WTC11 (cell line): ENCODE measurements at regions not wholly inside any gene's neighbourhood (a gene's known extent, or its start where the extent isn't known, plus 50 kb on each side); places are given as distances from the start of the nearest gene placed in this dataset.

Experiments
- ATAC-seq: fragments of 200-7000 bp; cut with Tn5 transposase; 2 replicates; pipeline ENCODE4 v1.10.0; 2021; ENCODE audit warnings: mild to moderate bottlenecking, moderate library complexity
- CTCF ChIA-PET: fragments of 300-600 bp; sonication (Branson Sonifier 250); formaldehyde crosslinking; loops from one replicate; lab custom pipeline; 2021; ENCODE audit warnings: antibody characterized with exemption; lab: Charles Lee
- POLR2A ChIA-PET: fragments of 350-600 bp; sonication (Branson Sonifier 250); formaldehyde crosslinking; loops from one replicate; lab custom pipeline; 2021; ENCODE audit warnings: antibody characterized with exemption; lab: Charles Lee
- DNase-seq: peaks from one replicate; pipeline ENCODE4 v3.0.0; 2021; ENCODE audit warnings: low spot score
- H3K27ac Mint-ChIP-seq: 2 replicates; pipeline ENCODE4 v1.8.0; 2021; ENCODE audit warnings: mixed read lengths
- H3K27me3 Mint-ChIP-seq: 2 replicates; pipeline ENCODE4 v1.8.0; 2021; ENCODE audit warnings: low read depth, mild to moderate bottlenecking, moderate library complexity, mixed read lengths
- H3K36me3 Mint-ChIP-seq: 2 replicates; pipeline ENCODE4 v1.8.0; 2021; ENCODE audit warnings: mixed read lengths
- H3K4me1 Mint-ChIP-seq: 2 replicates; pipeline ENCODE4 v1.8.0; 2022; ENCODE audit warnings: mixed read lengths
- H3K4me3 Mint-ChIP-seq: 2 replicates; pipeline ENCODE4 v1.8.0; 2021; ENCODE audit warnings: mild to moderate bottlenecking, moderate library complexity, mixed read lengths
- H3K9me3 Mint-ChIP-seq: 2 replicates; pipeline ENCODE4 v1.8.0; 2021; ENCODE audit warnings: mixed read lengths
- ATF1 ChIP-seq: sonication (generic); formaldehyde crosslinking; IDR thresholded peaks from 2 replicates; pipeline ENCODE4 v1.8.1; 2023; ENCODE audit warnings: mild to moderate bottlenecking, moderate library complexity, missing genetic modification reagents
- ELF4 ChIP-seq: sonication (generic); formaldehyde crosslinking; IDR thresholded peaks from 2 replicates; pipeline ENCODE4 v1.8.1; 2022; ENCODE audit warnings: low read depth, mild to moderate bottlenecking, moderate library complexity, missing genetic modification reagents
- ESRRA ChIP-seq: sonication (generic); formaldehyde crosslinking; IDR thresholded peaks from 2 replicates; pipeline ENCODE4 v1.8.1; 2022; ENCODE audit warnings: mild to moderate bottlenecking, missing genetic modification reagents, borderline replicate concordance
- GABPB1 ChIP-seq: sonication (generic); formaldehyde crosslinking; IDR thresholded peaks from 2 replicates; pipeline ENCODE4 v1.8.1; 2023; ENCODE audit warnings: mild to moderate bottlenecking, missing genetic modification reagents
- NR2C2 ChIP-seq: sonication (generic); formaldehyde crosslinking; IDR thresholded peaks from 2 replicates; pipeline ENCODE4 v1.8.0; 2022; ENCODE audit warnings: mild to moderate bottlenecking, missing genetic modification reagents
- TEAD4 ChIP-seq: sonication (generic); formaldehyde crosslinking; IDR thresholded peaks from 2 replicates; pipeline ENCODE4 v1.8.0; 2022; ENCODE audit warnings: mild to moderate bottlenecking, missing genetic modification reagents
- ZNF263 ChIP-seq: sonication (generic); formaldehyde crosslinking; IDR thresholded peaks from 2 replicates; pipeline ENCODE4 v1.8.1; 2022; ENCODE audit warnings: low read depth, mild to moderate bottlenecking, moderate library complexity, missing genetic modification reagents
- ZNF416 ChIP-seq: fragments of 250-450 bp; sonication (Bioruptor Pico); IDR thresholded peaks from 2 replicates; pipeline ENCODE4 v1.9.0; 2021; ENCODE audit warnings: mild to moderate bottlenecking, inconsistent platforms
- ZNF423 ChIP-seq: fragments of 250-450 bp; sonication (Bioruptor Pico); IDR thresholded peaks from 2 replicates; pipeline ENCODE4 v2.1.2; 2022; ENCODE audit warnings: mild to moderate bottlenecking, moderate library complexity
- TF ChIP-seq, protein P1 (sequence below): sonication (generic); formaldehyde crosslinking; IDR thresholded peaks from 2 replicates; pipeline ENCODE4 v1.8.0; 2023; ENCODE audit warnings: missing genetic modification reagents
- TF ChIP-seq, protein P2 (sequence below): sonication (generic); formaldehyde crosslinking; IDR thresholded peaks from 2 replicates; pipeline ENCODE4 v1.8.0; 2023; ENCODE audit warnings: missing genetic modification reagents, mild to moderate bottlenecking, borderline replicate concordance
- TF ChIP-seq, protein P3 (sequence below): sonication (generic); formaldehyde crosslinking; IDR thresholded peaks from 2 replicates; pipeline ENCODE4 v1.8.1; 2022; ENCODE audit warnings: low read depth, missing genetic modification reagents, borderline replicate concordance
- TF ChIP-seq, protein P4 (sequence below): sonication (generic); formaldehyde crosslinking; IDR thresholded peaks from 2 replicates; pipeline ENCODE4 v1.8.1; 2023; ENCODE audit warnings: mild to moderate bottlenecking, missing genetic modification reagents, moderate library complexity
- TF ChIP-seq, protein P5 (sequence below): sonication (generic); formaldehyde crosslinking; IDR thresholded peaks from 2 replicates; pipeline ENCODE4 v1.8.0; 2022; ENCODE audit warnings: mild to moderate bottlenecking, missing genetic modification reagents
- TF ChIP-seq, protein P6 (sequence below): sonication (generic); formaldehyde crosslinking; conservative IDR thresholded peaks from 2 replicates; pipeline ENCODE4 v1.8.1; 2023; ENCODE audit warnings: mild to moderate bottlenecking, low read depth, missing genetic modification reagents, moderate library complexity
- TF ChIP-seq, protein P7 (sequence below): sonication (generic); formaldehyde crosslinking; conservative IDR thresholded peaks from 2 replicates; pipeline ENCODE4 v1.8.1; 2022; ENCODE audit warnings: mild to moderate bottlenecking, missing genetic modification reagents
- TF ChIP-seq, protein P8 (sequence below): sonication (generic); formaldehyde crosslinking; IDR thresholded peaks from 2 replicates; pipeline ENCODE4 v1.8.0; 2022; ENCODE audit warnings: mild to moderate bottlenecking, missing genetic modification reagents
- TF ChIP-seq, protein P9 (sequence below): sonication (generic); formaldehyde crosslinking; IDR thresholded peaks from 2 replicates; pipeline ENCODE4 v1.8.1; 2022; ENCODE audit warnings: mild to moderate bottlenecking, missing genetic modification reagents, moderate library complexity, borderline replicate concordance

DNA sequence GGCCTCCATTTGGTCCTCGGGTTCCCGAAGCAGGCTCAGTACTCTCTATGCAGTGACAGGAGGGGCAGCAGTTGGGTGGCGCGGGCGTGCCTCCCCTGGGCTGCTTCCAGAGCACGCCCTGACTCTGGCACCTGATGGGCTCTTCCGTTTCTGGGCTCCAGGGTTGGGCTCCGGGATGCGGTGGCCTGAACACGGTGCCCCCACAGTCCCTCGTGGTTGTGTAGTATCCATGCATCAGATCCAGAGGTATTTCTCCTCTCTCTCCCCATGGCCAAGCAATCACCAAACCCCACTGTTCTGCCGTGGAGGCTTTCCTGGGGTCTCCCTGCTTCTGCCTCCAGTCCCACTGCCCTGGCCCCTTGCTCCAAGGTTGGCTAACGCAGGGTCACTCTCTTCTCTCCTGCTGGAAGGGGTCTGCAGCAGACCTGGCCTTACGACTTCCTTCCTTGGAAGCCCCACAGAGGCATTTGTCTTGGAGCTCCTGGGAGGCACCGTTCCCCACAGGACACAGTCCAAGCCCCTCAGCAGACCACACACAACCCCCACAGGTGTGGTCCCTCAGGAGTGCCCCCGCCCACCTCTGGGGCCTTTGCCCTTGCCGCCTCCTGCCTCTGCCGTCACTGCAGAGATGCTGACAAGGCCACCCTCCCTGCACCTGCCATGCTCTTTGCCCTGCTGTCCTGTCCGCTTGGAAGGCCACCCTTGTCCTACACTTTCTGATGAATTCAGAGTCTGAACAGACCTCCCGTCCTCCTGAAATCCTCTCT lies 136.6 kb upstream of the ASB18 start:
- H3K9me3 Mint-ChIP-seq = no peaks in the 10 kb centered on the region
- CTCF ChIA-PET = no interaction called here
- no peaks in the 10 kb centered on the region; the same call in 1 of the 2 replicates for H3K27me3 Mint-ChIP-seq
- peak overlapping the region; percentile 39; the same call in 1 of the 2 replicates for H3K27ac Mint-ChIP-seq
- TF ChIP-seq, protein P1, sequence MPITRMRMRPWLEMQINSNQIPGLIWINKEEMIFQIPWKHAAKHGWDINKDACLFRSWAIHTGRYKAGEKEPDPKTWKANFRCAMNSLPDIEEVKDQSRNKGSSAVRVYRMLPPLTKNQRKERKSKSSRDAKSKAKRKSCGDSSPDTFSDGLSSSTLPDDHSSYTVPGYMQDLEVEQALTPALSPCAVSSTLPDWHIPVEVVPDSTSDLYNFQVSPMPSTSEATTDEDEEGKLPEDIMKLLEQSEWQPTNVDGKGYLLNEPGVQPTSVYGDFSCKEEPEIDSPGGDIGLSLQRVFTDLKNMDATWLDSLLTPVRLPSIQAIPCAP (CRISPR knock-in tag) = no peak
- TF ChIP-seq ELF4 (CRISPR knock-in tag) (no peak), ZNF263 (CRISPR knock-in tag) (no peak), ZNF423 (CRISPR knock-in tag) (no peak), TEAD4 (CRISPR knock-in tag) (no peak), GABPB1 (no peak), ZNF416 (CRISPR knock-in tag) (no peak), ESRRA (CRISPR knock-in tag) (no peak), NR2C2 (CRISPR knock-in tag) (no peak), ATF1 (CRISPR knock-in tag) (no peak)
- TF ChIP-seq, protein P2, sequence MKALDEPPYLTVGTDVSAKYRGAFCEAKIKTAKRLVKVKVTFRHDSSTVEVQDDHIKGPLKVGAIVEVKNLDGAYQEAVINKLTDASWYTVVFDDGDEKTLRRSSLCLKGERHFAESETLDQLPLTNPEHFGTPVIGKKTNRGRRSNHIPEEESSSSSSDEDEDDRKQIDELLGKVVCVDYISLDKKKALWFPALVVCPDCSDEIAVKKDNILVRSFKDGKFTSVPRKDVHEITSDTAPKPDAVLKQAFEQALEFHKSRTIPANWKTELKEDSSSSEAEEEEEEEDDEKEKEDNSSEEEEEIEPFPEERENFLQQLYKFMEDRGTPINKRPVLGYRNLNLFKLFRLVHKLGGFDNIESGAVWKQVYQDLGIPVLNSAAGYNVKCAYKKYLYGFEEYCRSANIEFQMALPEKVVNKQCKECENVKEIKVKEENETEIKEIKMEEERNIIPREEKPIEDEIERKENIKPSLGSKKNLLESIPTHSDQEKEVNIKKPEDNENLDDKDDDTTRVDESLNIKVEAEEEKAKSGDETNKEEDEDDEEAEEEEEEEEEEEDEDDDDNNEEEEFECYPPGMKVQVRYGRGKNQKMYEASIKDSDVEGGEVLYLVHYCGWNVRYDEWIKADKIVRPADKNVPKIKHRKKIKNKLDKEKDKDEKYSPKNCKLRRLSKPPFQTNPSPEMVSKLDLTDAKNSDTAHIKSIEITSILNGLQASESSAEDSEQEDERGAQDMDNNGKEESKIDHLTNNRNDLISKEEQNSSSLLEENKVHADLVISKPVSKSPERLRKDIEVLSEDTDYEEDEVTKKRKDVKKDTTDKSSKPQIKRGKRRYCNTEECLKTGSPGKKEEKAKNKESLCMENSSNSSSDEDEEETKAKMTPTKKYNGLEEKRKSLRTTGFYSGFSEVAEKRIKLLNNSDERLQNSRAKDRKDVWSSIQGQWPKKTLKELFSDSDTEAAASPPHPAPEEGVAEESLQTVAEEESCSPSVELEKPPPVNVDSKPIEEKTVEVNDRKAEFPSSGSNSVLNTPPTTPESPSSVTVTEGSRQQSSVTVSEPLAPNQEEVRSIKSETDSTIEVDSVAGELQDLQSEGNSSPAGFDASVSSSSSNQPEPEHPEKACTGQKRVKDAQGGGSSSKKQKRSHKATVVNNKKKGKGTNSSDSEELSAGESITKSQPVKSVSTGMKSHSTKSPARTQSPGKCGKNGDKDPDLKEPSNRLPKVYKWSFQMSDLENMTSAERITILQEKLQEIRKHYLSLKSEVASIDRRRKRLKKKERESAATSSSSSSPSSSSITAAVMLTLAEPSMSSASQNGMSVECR = no peak
- TF ChIP-seq, protein P3, sequence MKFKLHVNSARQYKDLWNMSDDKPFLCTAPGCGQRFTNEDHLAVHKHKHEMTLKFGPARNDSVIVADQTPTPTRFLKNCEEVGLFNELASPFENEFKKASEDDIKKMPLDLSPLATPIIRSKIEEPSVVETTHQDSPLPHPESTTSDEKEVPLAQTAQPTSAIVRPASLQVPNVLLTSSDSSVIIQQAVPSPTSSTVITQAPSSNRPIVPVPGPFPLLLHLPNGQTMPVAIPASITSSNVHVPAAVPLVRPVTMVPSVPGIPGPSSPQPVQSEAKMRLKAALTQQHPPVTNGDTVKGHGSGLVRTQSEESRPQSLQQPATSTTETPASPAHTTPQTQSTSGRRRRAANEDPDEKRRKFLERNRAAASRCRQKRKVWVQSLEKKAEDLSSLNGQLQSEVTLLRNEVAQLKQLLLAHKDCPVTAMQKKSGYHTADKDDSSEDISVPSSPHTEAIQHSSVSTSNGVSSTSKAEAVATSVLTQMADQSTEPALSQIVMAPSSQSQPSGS = no peak
- TF ChIP-seq, protein P4, sequence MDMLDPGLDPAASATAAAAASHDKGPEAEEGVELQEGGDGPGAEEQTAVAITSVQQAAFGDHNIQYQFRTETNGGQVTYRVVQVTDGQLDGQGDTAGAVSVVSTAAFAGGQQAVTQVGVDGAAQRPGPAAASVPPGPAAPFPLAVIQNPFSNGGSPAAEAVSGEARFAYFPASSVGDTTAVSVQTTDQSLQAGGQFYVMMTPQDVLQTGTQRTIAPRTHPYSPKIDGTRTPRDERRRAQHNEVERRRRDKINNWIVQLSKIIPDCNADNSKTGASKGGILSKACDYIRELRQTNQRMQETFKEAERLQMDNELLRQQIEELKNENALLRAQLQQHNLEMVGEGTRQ (CRISPR knock-in tag) = no peak
- TF ChIP-seq, protein P5, sequence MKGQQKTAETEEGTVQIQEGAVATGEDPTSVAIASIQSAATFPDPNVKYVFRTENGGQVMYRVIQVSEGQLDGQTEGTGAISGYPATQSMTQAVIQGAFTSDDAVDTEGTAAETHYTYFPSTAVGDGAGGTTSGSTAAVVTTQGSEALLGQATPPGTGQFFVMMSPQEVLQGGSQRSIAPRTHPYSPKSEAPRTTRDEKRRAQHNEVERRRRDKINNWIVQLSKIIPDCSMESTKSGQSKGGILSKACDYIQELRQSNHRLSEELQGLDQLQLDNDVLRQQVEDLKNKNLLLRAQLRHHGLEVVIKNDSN (CRISPR knock-in tag) = no peak
- TF ChIP-seq, protein P6, sequence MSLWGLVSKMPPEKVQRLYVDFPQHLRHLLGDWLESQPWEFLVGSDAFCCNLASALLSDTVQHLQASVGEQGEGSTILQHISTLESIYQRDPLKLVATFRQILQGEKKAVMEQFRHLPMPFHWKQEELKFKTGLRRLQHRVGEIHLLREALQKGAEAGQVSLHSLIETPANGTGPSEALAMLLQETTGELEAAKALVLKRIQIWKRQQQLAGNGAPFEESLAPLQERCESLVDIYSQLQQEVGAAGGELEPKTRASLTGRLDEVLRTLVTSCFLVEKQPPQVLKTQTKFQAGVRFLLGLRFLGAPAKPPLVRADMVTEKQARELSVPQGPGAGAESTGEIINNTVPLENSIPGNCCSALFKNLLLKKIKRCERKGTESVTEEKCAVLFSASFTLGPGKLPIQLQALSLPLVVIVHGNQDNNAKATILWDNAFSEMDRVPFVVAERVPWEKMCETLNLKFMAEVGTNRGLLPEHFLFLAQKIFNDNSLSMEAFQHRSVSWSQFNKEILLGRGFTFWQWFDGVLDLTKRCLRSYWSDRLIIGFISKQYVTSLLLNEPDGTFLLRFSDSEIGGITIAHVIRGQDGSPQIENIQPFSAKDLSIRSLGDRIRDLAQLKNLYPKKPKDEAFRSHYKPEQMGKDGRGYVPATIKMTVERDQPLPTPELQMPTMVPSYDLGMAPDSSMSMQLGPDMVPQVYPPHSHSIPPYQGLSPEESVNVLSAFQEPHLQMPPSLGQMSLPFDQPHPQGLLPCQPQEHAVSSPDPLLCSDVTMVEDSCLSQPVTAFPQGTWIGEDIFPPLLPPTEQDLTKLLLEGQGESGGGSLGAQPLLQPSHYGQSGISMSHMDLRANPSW (CRISPR knock-in tag) = no peak
- TF ChIP-seq, protein P7, sequence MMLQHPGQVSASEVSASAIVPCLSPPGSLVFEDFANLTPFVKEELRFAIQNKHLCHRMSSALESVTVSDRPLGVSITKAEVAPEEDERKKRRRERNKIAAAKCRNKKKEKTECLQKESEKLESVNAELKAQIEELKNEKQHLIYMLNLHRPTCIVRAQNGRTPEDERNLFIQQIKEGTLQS (CRISPR knock-in tag) = no peak
- TF ChIP-seq, protein P8, sequence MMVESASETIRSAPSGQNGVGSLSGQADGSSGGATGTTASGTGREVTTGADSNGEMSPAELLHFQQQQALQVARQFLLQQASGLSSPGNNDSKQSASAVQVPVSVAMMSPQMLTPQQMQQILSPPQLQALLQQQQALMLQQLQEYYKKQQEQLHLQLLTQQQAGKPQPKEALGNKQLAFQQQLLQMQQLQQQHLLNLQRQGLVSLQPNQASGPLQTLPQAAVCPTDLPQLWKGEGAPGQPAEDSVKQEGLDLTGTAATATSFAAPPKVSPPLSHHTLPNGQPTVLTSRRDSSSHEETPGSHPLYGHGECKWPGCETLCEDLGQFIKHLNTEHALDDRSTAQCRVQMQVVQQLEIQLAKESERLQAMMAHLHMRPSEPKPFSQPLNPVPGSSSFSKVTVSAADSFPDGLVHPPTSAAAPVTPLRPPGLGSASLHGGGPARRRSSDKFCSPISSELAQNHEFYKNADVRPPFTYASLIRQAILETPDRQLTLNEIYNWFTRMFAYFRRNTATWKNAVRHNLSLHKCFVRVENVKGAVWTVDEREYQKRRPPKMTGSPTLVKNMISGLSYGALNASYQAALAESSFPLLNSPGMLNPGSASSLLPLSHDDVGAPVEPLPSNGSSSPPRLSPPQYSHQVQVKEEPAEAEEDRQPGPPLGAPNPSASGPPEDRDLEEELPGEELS (CRISPR knock-in tag) = no peak
- TF ChIP-seq, protein P9, sequence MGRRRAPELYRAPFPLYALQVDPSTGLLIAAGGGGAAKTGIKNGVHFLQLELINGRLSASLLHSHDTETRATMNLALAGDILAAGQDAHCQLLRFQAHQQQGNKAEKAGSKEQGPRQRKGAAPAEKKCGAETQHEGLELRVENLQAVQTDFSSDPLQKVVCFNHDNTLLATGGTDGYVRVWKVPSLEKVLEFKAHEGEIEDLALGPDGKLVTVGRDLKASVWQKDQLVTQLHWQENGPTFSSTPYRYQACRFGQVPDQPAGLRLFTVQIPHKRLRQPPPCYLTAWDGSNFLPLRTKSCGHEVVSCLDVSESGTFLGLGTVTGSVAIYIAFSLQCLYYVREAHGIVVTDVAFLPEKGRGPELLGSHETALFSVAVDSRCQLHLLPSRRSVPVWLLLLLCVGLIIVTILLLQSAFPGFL (CRISPR knock-in tag) = no peak
- POLR2A ChIA-PET = no interaction called here
- no peak overlapping the region for H3K4me3 Mint-ChIP-seq
- DNase-seq (no peak), ATAC-seq (no peak)
- no peaks in the 10 kb centered on the region for H3K36me3 Mint-ChIP-seq
- H3K4me1 Mint-ChIP-seq = peaks cover 37% of the 10 kb centered on the region
